IMR-90 (cell line): ENCODE measurements at regions not wholly inside any gene's neighbourhood (a gene's known extent, or its start where the extent isn't known, plus 50 kb on each side); places are given as distances from the start of the nearest gene placed in this dataset.

Source experiments
- ATAC-seq: fragments of 200-7000 bp; cut with Tn5 transposase; 2 replicates; pipeline ENCODE4 v1.9.1; 2020; ENCODE audit warnings: low read depth, mild to moderate bottlenecking, moderate library complexity
- BruUV-seq: library from RNA; stranded (reverse); fragments of 400-500 nt; replicated peaks from 2 replicates; lab custom pipeline; 2021; lab: Mats Ljungman, UMichigan
- CTCF ChIA-PET: fragments of 300-600 bp; formaldehyde crosslinking; extraction: SDS; loops from one replicate; lab custom pipeline; 2021; ENCODE audit warnings: antibody characterized with exemption; lab: Yijun Ruan, JAX
- POLR2A ChIA-PET: fragments of 300-600 bp; sonication (Branson Sonifier 250); formaldehyde crosslinking; loops from one replicate; lab custom pipeline; 2022; ENCODE audit warnings: antibody characterized with exemption; ENCODE audit not compliant: unreplicated experiment; lab: Charles Lee
- DNase-seq: peaks from one replicate; pipeline ENCODE4 v3.0.0; 2013
- H2AFZ ChIP-seq: replicated peaks from 2 replicates; pipeline ENCODE3; 2013; ENCODE audit warnings: low read length, mild to moderate bottlenecking; ENCODE audit not compliant: poor library complexity
- H2AK5ac ChIP-seq: 2 replicates; pipeline ENCODE4 v1.6.1; 2013; ENCODE audit warnings: low read depth, low read length, inconsistent platforms
- H2AK9ac ChIP-seq: replicated peaks from 2 replicates; pipeline ENCODE3; 2013; ENCODE audit warnings: mild to moderate bottlenecking, low read depth, low read length, moderate library complexity; ENCODE audit not compliant: poor library complexity
- H2BK120ac ChIP-seq: 2 replicates; pipeline ENCODE4 v1.6.1; 2013; ENCODE audit warnings: low read depth, low read length, inconsistent platforms
- H2BK15ac ChIP-seq: 3 replicates; pipeline ENCODE4 v1.6.1; 2013; ENCODE audit warnings: low read depth, low read length, inconsistent platforms
- H2BK20ac ChIP-seq: 2 replicates; pipeline ENCODE4 v1.6.1; 2013; ENCODE audit warnings: low read depth, mild to moderate bottlenecking, inconsistent platforms, low read length, moderate library complexity
- H2BK5ac ChIP-seq: 2 replicates; pipeline ENCODE4 v1.6.1; 2013; ENCODE audit warnings: mild to moderate bottlenecking, low read depth, low read length, inconsistent platforms; ENCODE audit not compliant: poor library complexity, severe bottlenecking
- H3K14ac ChIP-seq: replicated peaks from 2 replicates; pipeline ENCODE4 v1.6.1; 2013; ENCODE audit warnings: low read depth, low read length, inconsistent platforms
- H3K18ac ChIP-seq: 2 replicates; pipeline ENCODE4 v1.6.1; 2013; ENCODE audit warnings: low read depth, low read length, control low read depth
- H3K23ac ChIP-seq: 2 replicates; pipeline ENCODE4 v1.6.1; 2013; ENCODE audit warnings: low read depth, low read length, inconsistent platforms
- H3K27ac ChIP-seq: 2 replicates; pipeline ENCODE4 v1.5.1; 2013; ENCODE audit warnings: mild to moderate bottlenecking, control low read depth, low read length; ENCODE audit not compliant: insufficient read depth
- H3K27me3 ChIP-seq: 2 replicates; pipeline ENCODE4 v1.6.1; 2013; ENCODE audit warnings: low read length; ENCODE audit not compliant: control insufficient read depth, insufficient read depth
- H3K36me3 ChIP-seq: 2 replicates; pipeline ENCODE4 v1.6.1; 2013; ENCODE audit warnings: low read length, mixed read lengths; ENCODE audit not compliant: control insufficient read depth, insufficient read depth
- H3K4ac ChIP-seq: 2 replicates; pipeline ENCODE4 v1.6.1; 2013; ENCODE audit warnings: low read depth, low read length, inconsistent platforms
- H3K4me1 ChIP-seq: 2 replicates; pipeline ENCODE4 v1.6.1; 2013; ENCODE audit warnings: low read length, mixed read lengths; ENCODE audit not compliant: control insufficient read depth, insufficient read depth
- H3K4me2 ChIP-seq: 2 replicates; pipeline ENCODE4 v1.6.1; 2013; ENCODE audit warnings: low read depth, mild to moderate bottlenecking, control low read depth, low read length, moderate library complexity
- H3K4me3 ChIP-seq: 2 replicates; pipeline ENCODE4 v1.5.1; 2013; ENCODE audit warnings: low read depth, mild to moderate bottlenecking, control low read depth, low read length, moderate library complexity; ENCODE audit not compliant: insufficient read depth
- H3K56ac ChIP-seq: 2 replicates; pipeline ENCODE4 v1.6.1; 2013; ENCODE audit warnings: low read length, inconsistent platforms; ENCODE audit not compliant: insufficient read depth; ENCODE audit errors: extremely low read depth
- H3K79me1 ChIP-seq, 2 experiments: 2 replicates each; pipeline ENCODE4 v1.6.1; 2013; ENCODE audit warnings: low read length in 2 of 2, inconsistent platforms in 1 of 2, low read depth in 1 of 2
- H3K9ac ChIP-seq: 2 replicates; pipeline ENCODE4 v1.6.1; 2013; ENCODE audit warnings: low read depth, low read length, control low read depth
- H3K9me1 ChIP-seq: 2 replicates; pipeline ENCODE4 v1.6.1; 2013; ENCODE audit warnings: low read length, inconsistent platforms; ENCODE audit not compliant: insufficient read depth
- H3K9me3 ChIP-seq: 2 replicates; pipeline ENCODE4 v1.6.1; 2013; ENCODE audit warnings: low read length; ENCODE audit not compliant: control insufficient read depth, insufficient read depth
- H4K20me1 ChIP-seq: 2 replicates; pipeline ENCODE4 v1.6.1; 2013; ENCODE audit warnings: low read length, inconsistent platforms; ENCODE audit not compliant: insufficient read depth
- H4K5ac ChIP-seq: 2 replicates; pipeline ENCODE4 v1.6.1; 2013; ENCODE audit warnings: mild to moderate bottlenecking, low read depth, low read length, control low read depth
- H4K8ac ChIP-seq, 2 experiments: 2 replicates each; pipeline ENCODE4 v1.6.1; 2013; ENCODE audit warnings: low read depth in 2 of 2, low read length in 2 of 2, control low read depth in 1 of 2, inconsistent platforms in 1 of 2
- H4K91ac ChIP-seq: 2 replicates; pipeline ENCODE4 v1.6.1; 2013; ENCODE audit warnings: low read depth, low read length, inconsistent platforms; ENCODE audit not compliant: insufficient read depth
- BHLHE40 ChIP-seq: fragments of 150-350 bp; IDR thresholded peaks from 2 replicates; pipeline ENCODE4 v1.6.1; 2016; ENCODE audit warnings: mild to moderate bottlenecking, low read depth, low read length
- CEBPB ChIP-seq: IDR thresholded peaks from 2 replicates; pipeline ENCODE4 v1.6.1; 2012; ENCODE audit warnings: low read depth, low read length, improper control_type of control experiment
- CTCF ChIP-seq: conservative IDR thresholded peaks from 2 replicates; pipeline ENCODE4 v1.5.1; 2012; ENCODE audit warnings: mild to moderate bottlenecking, low read depth, low read length, improper control_type of control experiment
- MAFK ChIP-seq: IDR thresholded peaks from 2 replicates; pipeline ENCODE4 v1.6.1; 2012; ENCODE audit warnings: low read depth, low read length, improper control_type of control experiment
- MAZ ChIP-seq: IDR thresholded peaks from 2 replicates; pipeline ENCODE4 v1.6.1; 2012; ENCODE audit warnings: low read depth, mild to moderate bottlenecking, low read length, improper control_type of control experiment, moderate library complexity, borderline replicate concordance
- MXI1 ChIP-seq: IDR thresholded peaks from 2 replicates; pipeline ENCODE4 v1.6.1; 2012; ENCODE audit warnings: low read depth, mild to moderate bottlenecking, low read length, moderate library complexity, borderline replicate concordance
- NFE2L2 ChIP-seq: fragments of 150-350 bp; IDR thresholded peaks from 2 replicates; pipeline ENCODE4 v1.6.1; 2016; ENCODE audit warnings: low read depth, mild to moderate bottlenecking, low read length
- RAD21 ChIP-seq: IDR thresholded peaks from 2 replicates; pipeline ENCODE4 v1.6.1; 2012; ENCODE audit warnings: low read length, improper control_type of control experiment
- RFX5 ChIP-seq: IDR thresholded peaks from 2 replicates; pipeline ENCODE4 v1.8.0; 2012; ENCODE audit warnings: low read depth, mild to moderate bottlenecking, low read length, moderate library complexity
- USF2 ChIP-seq: fragments of 150-350 bp; IDR thresholded peaks from 2 replicates; pipeline ENCODE4 v1.6.1; 2017; ENCODE audit warnings: mild to moderate bottlenecking, antibody characterized with exemption, low read length, low read depth
- WGBS, 2 experiments: methylation state at CpG; one replicate each; pipeline versions ENCODE4 v1.1.5 to v1.1.7; 2013; ENCODE audit warnings: missing lambda C conversion rate in 2 of 2; ENCODE audit not compliant: insufficient read length in 1 of 2; ENCODE audit errors: extremely low coverage in 2 of 2; 5-methylcytosine and 5-hydroxymethylcytosine counted together
- dilution Hi-C: fragments of 300-500 bp; cut with HindIII; formaldehyde crosslinking; loops from one replicate; pipeline ENCODE4 v1.14.3; 2018; ENCODE audit warnings: low sequenced_read_pairs; ENCODE audit not compliant: unreplicated experiment
- in situ Hi-C: fragments of 300-500 bp; cut with MboI; formaldehyde crosslinking; loops from 3 replicates; pipeline ENCODE4 v1.14.3; 2019; ENCODE audit warnings: low sequenced_read_pairs, inconsistent platforms, mixed read lengths
- intact Hi-C: fragments of 100-400 bp; cut with micrococcal nuclease; formaldehyde crosslinking; loops from 2 replicates; pipeline ENCODE4 v1.10.0; 2022

- no peak overlapping the region for H4K91ac ChIP-seq
- H3K56ac ChIP-seq, result no peak overlapping the region
These were observed 161.0 kb upstream of the PRKD1 start for GRCh38 chr14:30088620-30089019.

More at GRCh38 chr14:30088620-30089019, 161.0 kb upstream of the PRKD1 start:
- H3K18ac ChIP-seq, result no peak overlapping the region
- no peak overlapping the region for H2AFZ ChIP-seq
- in situ Hi-C loops (no loop called here), intact Hi-C loops (no loop called here), dilution Hi-C loops (no loop called here)
- H3K27me3 ChIP-seq, result no peaks in the 10 kb centered on the region; the same call in 1 of the 2 replicates
- no peak overlapping the region for H4K5ac ChIP-seq
- H2BK120ac ChIP-seq, result no peak overlapping the region
- H3K14ac ChIP-seq, result no peak overlapping the region
- no peaks in the 10 kb centered on the region for H3K9me1 ChIP-seq
- no peaks in the 10 kb centered on the region for H3K79me1 ChIP-seq
- no peak overlapping the region for H2AK5ac ChIP-seq
- no CpG with 5 or more reads among the region's 4 CpGs for WGBS, 2 experiments
- H3K36me3 ChIP-seq, result no peaks in the 10 kb centered on the region
- BruUV-seq, result no TSS peak
- CTCF ChIA-PET, result no interaction called here
- peaks cover 4% of the 10 kb centered on the region for H3K9me3 ChIP-seq
- no peak overlapping the region for H3K27ac ChIP-seq
- H2BK15ac ChIP-seq, result no peak overlapping the region
- no peak overlapping the region for H3K4ac ChIP-seq
- ATAC-seq (no peak), DNase-seq (no peak)
- no peak overlapping the region for H3K23ac ChIP-seq
- H2BK20ac ChIP-seq, result no peak overlapping the region
- no peak overlapping the region for H3K4me3 ChIP-seq
- H2BK5ac ChIP-seq, result no peak overlapping the region
- no peaks in the 10 kb centered on the region for H4K20me1 ChIP-seq
- no peak overlapping the region for H4K8ac ChIP-seq
- POLR2A ChIA-PET, result no interaction called here
- no peaks in the 10 kb centered on the region for H3K4me1 ChIP-seq
- TF ChIP-seq RAD21, result no peak
- TF ChIP-seq MXI1, result no peak
- TF ChIP-seq USF2, result no peak
- no peak for TF ChIP-seq NFE2L2
- TF ChIP-seq BHLHE40, result no peak
- no peak for TF ChIP-seq CEBPB
- no peak for TF ChIP-seq MAFK
- no peak for TF ChIP-seq RFX5
- TF ChIP-seq CTCF, result no peak
- no peak for TF ChIP-seq MAZ
- H3K4me2 ChIP-seq, result no peak overlapping the region
- no peak overlapping the region for H2AK9ac ChIP-seq
- no peak overlapping the region for H3K9ac ChIP-seq
